Spleen (tissue), 11 donors: ENCODE measurements at regions not wholly inside any gene's neighbourhood (a gene's known extent, or its start where the extent isn't known, plus 50 kb on each side); places are given as distances from the start of the nearest gene placed in this dataset.

Experiments used
- DNase-seq: peaks from one replicate; pipeline ENCODE4 v3.0.0-alpha.2; 2020
- H3K27ac ChIP-seq, 8 donors: fragments of 200-600 bp; sonication (generic) in 7 of 8; 1 replicate in 4 of 8; 2 replicates in 4 of 8; pipeline versions ENCODE4 v1.5.0 to v1.8.0; 2016 to 2021; ENCODE audit warnings: inconsistent platforms in 4 of 8, mild to moderate bottlenecking in 4 of 8, moderate library complexity in 1 of 8
- H3K27me3 ChIP-seq, 7 donors: fragments of 200-600 bp; sonication (generic) in 6 of 7; replicated peaks in 1 of 7; 1 replicate in 4 of 7; 2 replicates in 3 of 7; pipeline versions ENCODE4 v1.5.0 to v1.8.0; 2016 to 2021; ENCODE audit warnings: inconsistent platforms in 3 of 7, mild to moderate bottlenecking in 1 of 7
- H3K36me3 ChIP-seq, 6 donors: fragments of 200-600 bp; sonication (generic) in 5 of 6; 1 replicate in 4 of 6; 2 replicates in 2 of 6; pipeline versions ENCODE4 v1.5.0 to v1.8.0; 2016 to 2021; ENCODE audit warnings: inconsistent platforms in 2 of 6
- H3K4me1 ChIP-seq, 6 donors: fragments of 200-600 bp; sonication (generic) in 5 of 6; 1 replicate in 3 of 6; 2 replicates in 3 of 6; pipeline versions ENCODE4 v1.5.0 to v1.8.0; 2016 to 2021; ENCODE audit warnings: inconsistent platforms in 3 of 6
- H3K4me3 ChIP-seq, 8 donors: fragments of 200-600 bp; sonication (generic) in 7 of 8; 1 replicate in 4 of 8; 2 replicates in 4 of 8; pipeline versions ENCODE4 v1.5.0 to v1.8.0; 2016 to 2021; ENCODE audit warnings: inconsistent platforms in 4 of 8, mild to moderate bottlenecking in 4 of 8, moderate library complexity in 2 of 8
- H3K9me3 ChIP-seq, 8 donors: fragments of 200-600 bp; sonication (generic) in 7 of 8; 1 replicate in 4 of 8; 2 replicates in 4 of 8; pipeline versions ENCODE4 v1.5.0 to v1.8.0; 2016 to 2021; ENCODE audit warnings: inconsistent platforms in 4 of 8
- CTCF ChIP-seq, 11 experiments: fragments of 200-600 bp in 7 of 11; fragments of 450-650 bp in 4 of 11; sonication (generic) in 4 of 11; IDR thresholded peaks in 8 of 11; conservative IDR thresholded peaks in 3 of 11; 1 replicate in 7 of 11; 2 replicates in 4 of 11; pipeline versions ENCODE4 v1.4.0 to v1.8.0; 2016 to 2021; ENCODE audit warnings: antibody characterized with exemption in 11 of 11, inconsistent platforms in 4 of 11, mild to moderate bottlenecking in 1 of 11
- POLR2A ChIP-seq, 3 donors: fragments of 450-650 bp; IDR thresholded peaks; one replicate each; pipeline ENCODE4 v1.5.1; 2017; ENCODE audit warnings: antibody characterized with exemption in 3 of 3, mild to moderate bottlenecking in 1 of 3
- POLR2AphosphoS5 ChIP-seq, 3 donors: sonication (generic); formaldehyde crosslinking; IDR thresholded peaks; one replicate each; pipeline ENCODE4 v1.5.1; 2017; ENCODE audit warnings: antibody characterized with exemption in 3 of 3
- WGBS, 5 donors: extraction: QIAGEN DNeasy Blood & Tissue Kit in 3 of 5; methylation state at CpG; one replicate each; pipeline versions ENCODE4 v1.1.5 to v1.1.7; 2013 to 2018; 5-methylcytosine and 5-hydroxymethylcytosine counted together
- intact Hi-C: fragments of 100-400 bp; cut with DNase I; formaldehyde crosslinking; loops from one replicate; pipeline ENCODE4 v1.15.0; 2023; ENCODE audit warnings: low total_unique reads
- donor health status: healthy with polysubstance abuse.
- donor health status: DM: no; HTN: no; CAD: no; lungs with moderate emphysema.
- donor health status: DM: no; HTN: no; CAD: no.
- donor health status: Bipolar disorder and iron deficiency.
- donor health status: healthy.
- donor health status: DM: no; HTN: no; CAD: no.
- donor health status: DM: yes; HTN: yes; CAD: no.

- DNase-seq: no peak
- intact Hi-C loops: no loop called here
- 67 to 85% (median 80%) methylated on average over 2 of the region's 2 CpGs for WGBS, 5 donors
- H3K4me1 ChIP-seq: no peaks in the 10 kb centered on the region
- no peak overlapping the region for H3K27ac ChIP-seq
- no peak for TF ChIP-seq CTCF (IDR thresholded peaks at IDR 0.05 in 8 of 11, conservative IDR thresholded peaks at IDR 0.05 in 3 of 11)
- TF ChIP-seq POLR2A (IDR thresholded peaks at IDR 0.05): no peak
- no peak for TF ChIP-seq POLR2AphosphoS5 (IDR thresholded peaks at IDR 0.05)
- peaks cover 0 to 57% (median 33%) of the 10 kb centered on the region in 8 donors for H3K9me3 ChIP-seq
- no peaks in the 10 kb centered on the region for H3K36me3 ChIP-seq
- no peaks in the 10 kb centered on the region for H3K27me3 ChIP-seq
- H3K4me3 ChIP-seq: no peak overlapping the region
These were observed 972.1 kb downstream of the SLITRK5 start for GRCh38 chr13:88643233-88643632.

DNA sequence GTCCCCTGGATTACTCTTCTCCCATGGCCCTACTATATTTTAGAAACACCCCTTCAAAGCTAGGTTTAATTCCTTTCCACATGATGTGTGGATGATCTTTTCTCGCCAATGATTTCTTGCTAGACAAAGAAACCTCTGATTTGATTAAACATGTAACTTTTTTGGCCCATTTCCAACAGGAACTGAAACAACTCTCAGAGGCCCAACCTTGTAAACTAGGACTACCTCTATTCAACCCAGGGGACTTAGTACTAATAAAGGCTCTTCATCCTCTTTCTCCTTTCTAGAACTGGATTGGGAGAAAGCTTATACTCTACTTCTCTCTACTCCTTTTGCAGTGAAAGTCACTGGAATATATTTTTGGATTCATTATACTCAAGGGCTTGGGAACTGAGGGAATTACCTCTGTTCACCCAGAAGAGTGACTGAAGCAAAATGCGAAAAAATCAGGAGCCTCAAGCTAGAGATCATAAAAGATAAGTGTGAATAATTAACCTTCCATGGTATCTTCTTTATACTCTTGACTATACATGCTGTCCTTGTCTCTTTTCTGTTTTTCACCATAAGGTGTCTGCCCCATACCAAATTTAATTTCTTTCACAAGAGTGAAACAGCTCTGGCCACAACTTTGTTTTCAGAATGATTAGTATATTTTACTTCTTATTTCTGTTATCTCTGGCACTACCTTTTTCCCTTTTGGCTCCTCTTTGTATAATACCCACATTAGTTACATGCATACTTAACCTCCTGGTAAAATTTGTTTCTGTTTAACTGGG lies 977.6 kb downstream of the SLITRK5 start:
- peaks cover 0 to 52% (median 27%) of the 10 kb centered on the region in 8 donors for H3K9me3 ChIP-seq
- 35 to 70% (median 41%) methylated on average over 2 of the region's 2 CpGs for WGBS, 5 donors
- H3K4me1 ChIP-seq: no peaks in the 10 kb centered on the region

DNA sequence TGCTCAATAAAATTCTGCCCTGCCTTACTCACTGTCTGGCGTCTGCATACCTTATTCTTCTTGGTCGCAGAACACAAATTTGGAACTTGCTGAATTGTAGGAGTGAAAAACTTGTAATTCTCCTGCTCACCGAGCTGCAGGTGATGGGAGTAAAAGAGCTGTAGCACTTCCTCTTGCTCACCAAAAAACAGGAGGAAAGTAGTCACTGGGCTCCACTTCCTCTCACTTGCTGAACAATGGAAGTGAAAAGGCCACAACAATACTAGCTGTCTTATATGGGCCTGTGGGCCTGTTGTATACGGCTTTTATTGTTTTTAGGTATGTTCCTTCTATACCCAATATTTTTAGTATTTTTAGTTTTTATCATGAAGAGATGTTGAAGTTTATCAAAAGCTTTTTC lies 978.7 kb downstream of the SLITRK5 start:
- 57 to 76% (median 69%) methylated on average over 4 of the region's 4 CpGs for WGBS, 5 donors

More for the DNA sequence above, 977.6 kb downstream of the SLITRK5 start:
- TF ChIP-seq CTCF (IDR thresholded peaks at IDR 0.05 in 8 of 11, conservative IDR thresholded peaks at IDR 0.05 in 3 of 11) (no peak), POLR2AphosphoS5 (IDR thresholded peaks at IDR 0.05) (no peak), POLR2A (IDR thresholded peaks at IDR 0.05) (no peak)
- no peaks in the 10 kb centered on the region for H3K27me3 ChIP-seq
- no peak for DNase-seq
- H3K36me3 ChIP-seq: no peaks in the 10 kb centered on the region
- no peak overlapping the region for H3K27ac ChIP-seq
- H3K4me3 ChIP-seq: no peak overlapping the region
- intact Hi-C loops: no loop called here

More for the DNA sequence above, 978.7 kb downstream of the SLITRK5 start:
- TF ChIP-seq POLR2AphosphoS5 (IDR thresholded peaks at IDR 0.05): no peak
- TF ChIP-seq CTCF (IDR thresholded peaks at IDR 0.05 in 8 of 11, conservative IDR thresholded peaks at IDR 0.05 in 3 of 11): no peak
- TF ChIP-seq POLR2A (IDR thresholded peaks at IDR 0.05): no peak
- Histone ChIP-seq H3K36me3 (no peaks in the 10 kb centered on the region), H3K4me1 (no peaks in the 10 kb centered on the region), H3K27ac (no peak overlapping the region), H3K9me3 (peaks cover 0 to 43% (median 18%) of the 10 kb centered on the region in 8 donors), H3K27me3 (no peaks in the 10 kb centered on the region), H3K4me3 (no peak overlapping the region)
- intact Hi-C loops: no loop called here
- DNase-seq: no peak
